ENCODE measurements at regions not wholly inside any gene's neighbourhood (a gene's known extent, or its start where the extent isn't known, plus 50 kb on each side); places are given as distances from the start of the nearest gene placed in this dataset.

DNA sequence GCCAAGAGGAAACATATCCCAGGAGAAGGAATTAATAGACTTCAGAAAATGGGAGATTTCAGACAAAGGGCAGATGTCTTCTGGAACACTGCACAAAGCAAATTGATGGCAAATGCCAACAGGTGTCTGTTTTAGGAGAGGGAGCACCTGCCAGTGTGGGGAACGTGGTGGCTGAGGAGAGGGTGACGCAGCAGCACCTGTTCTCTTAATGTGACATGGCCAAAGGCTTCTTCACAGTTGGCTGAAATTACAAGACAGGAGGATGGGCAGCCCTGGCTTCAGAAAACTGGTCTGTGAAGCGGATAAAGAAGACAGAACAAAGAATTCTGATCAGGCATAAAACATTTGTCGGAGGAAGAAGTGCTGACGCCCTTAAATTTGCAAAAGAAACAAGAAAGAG is 178.7 kb upstream of the RUNX1 start:
- peaks cover 20% of the 10 kb centered on the region for H3K4me1 Mint-ChIP-seq
- ATAC-seq (ENCODE audit: low read depth) (peak; percentile 65), DNase-seq (ENCODE audit: low spot score in 2 of 2) (peak; percentile 33 to 47)
- peak overlapping the region; percentile 67 for H3K4me3 Mint-ChIP-seq
- H3K36me3 Mint-ChIP-seq = no peaks in the 10 kb centered on the region
- no peaks in the 10 kb centered on the region for H3K9me3 Mint-ChIP-seq
- peaks cover 3% of the 10 kb centered on the region for H3K27me3 Mint-ChIP-seq
- peak overlapping the region; percentile 92 for H3K27ac Mint-ChIP-seq

DNA sequence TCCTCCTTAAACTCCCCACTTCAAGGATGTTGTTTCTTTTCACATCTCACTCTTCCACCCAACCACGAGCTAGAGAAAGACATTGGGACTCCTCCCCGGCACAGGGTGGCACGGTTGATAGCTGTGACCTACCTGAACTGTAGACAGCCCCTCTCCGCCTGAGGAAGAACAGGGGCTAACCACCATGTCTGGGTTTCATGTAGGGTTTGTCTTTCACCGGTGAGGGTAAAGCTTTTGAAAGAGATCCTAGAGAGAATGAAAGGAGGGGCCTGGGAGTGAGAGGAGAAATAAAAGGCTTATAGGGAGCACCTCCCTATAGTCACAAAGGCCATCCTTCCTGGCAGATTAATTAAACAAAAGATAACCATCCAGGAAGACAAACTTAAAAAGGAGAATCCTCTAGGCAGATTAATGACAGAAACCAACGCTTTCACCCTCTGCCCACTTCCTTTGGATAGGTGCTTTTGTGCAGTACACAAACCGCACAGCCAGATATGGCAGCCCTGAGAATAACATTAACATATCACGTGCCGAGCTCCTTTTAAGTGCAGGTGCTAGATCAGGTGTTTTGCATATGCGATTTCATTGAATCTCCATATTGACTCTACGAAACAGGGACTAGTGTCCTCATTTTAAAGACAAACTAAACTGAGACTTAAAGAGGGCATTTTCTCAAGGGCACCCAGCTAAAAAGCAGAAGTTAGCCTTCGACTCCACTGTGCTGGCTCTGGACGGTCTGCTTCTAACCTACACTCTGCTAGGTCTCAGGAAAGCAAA is 178.1 kb upstream of the RUNX1 start:
- Mint-ChIP-seq H3K27me3 (peaks cover 2% of the 10 kb centered on the region), H3K27ac (peak overlapping the region; percentile 92), H3K4me1 (peaks cover 26% of the 10 kb centered on the region), H3K9me3 (no peaks in the 10 kb centered on the region), H3K36me3 (no peaks in the 10 kb centered on the region), H3K4me3 (peak overlapping the region; percentile 67)
- DNase-seq (ENCODE audit: low spot score in 2 of 2) (peak in 1 of 2 donors; percentile 49), ATAC-seq (ENCODE audit: low read depth) (peak; percentile 79)

DNA sequence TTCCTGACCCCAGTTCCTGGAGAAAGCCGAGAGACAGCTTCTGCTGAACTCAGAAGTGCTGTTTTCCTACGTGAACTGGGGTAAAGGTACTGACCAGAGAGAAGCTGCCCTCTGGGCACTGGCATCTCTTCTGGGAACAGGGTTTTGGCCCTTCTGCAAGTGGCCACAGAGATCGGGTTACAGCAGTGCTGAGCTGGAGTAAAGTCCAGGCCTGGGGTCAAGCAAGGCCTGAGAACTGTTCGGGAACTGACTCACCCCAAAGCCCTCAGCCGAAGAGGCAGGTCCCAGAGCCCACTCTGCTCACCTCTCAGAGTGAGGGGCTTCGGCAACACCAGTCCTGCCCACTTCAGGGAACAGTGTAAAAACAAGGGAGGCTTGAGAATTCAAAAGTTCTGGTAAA is 177.2 kb upstream of the RUNX1 start:
- H3K27ac Mint-ChIP-seq = no peak overlapping the region
- no peak for ATAC-seq (ENCODE audit: low read depth)
- no peaks in the 10 kb centered on the region for H3K9me3 Mint-ChIP-seq
- peaks cover 2% of the 10 kb centered on the region for H3K27me3 Mint-ChIP-seq
- DNase-seq (ENCODE audit: low spot score in 2 of 2) = no peak
- H3K36me3 Mint-ChIP-seq = no peaks in the 10 kb centered on the region
- H3K4me3 Mint-ChIP-seq = no peak overlapping the region
- H3K4me1 Mint-ChIP-seq = peaks cover 28% of the 10 kb centered on the region

DNA sequence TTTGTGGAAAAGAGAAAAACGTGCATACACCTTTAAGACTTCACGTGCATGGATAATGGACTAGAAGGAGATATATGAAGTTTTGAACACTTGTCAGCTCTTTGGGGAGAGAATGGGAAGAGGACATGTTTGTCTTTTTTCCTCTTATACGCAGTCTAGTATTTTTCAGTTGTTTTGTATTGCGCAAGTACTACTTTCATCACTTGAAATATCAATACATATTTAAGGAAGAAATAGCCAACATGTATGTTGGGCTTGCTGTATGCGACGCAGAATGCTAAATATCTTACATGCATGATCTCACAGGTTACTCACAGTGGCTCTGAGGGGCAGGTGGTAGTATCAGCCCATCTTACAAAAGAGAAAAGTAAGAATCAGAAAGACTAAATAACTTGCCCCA is 176.5 kb upstream of the RUNX1 start:
- Mint-ChIP-seq H3K4me3 (no peak overlapping the region), H3K27me3 (peaks cover 2% of the 10 kb centered on the region), H3K27ac (no peak overlapping the region), H3K4me1 (peaks cover 28% of the 10 kb centered on the region), H3K9me3 (no peaks in the 10 kb centered on the region), H3K36me3 (no peaks in the 10 kb centered on the region)
- ATAC-seq (ENCODE audit: low read depth) = no peak
- no peak for DNase-seq (ENCODE audit: low spot score in 2 of 2)

DNA sequence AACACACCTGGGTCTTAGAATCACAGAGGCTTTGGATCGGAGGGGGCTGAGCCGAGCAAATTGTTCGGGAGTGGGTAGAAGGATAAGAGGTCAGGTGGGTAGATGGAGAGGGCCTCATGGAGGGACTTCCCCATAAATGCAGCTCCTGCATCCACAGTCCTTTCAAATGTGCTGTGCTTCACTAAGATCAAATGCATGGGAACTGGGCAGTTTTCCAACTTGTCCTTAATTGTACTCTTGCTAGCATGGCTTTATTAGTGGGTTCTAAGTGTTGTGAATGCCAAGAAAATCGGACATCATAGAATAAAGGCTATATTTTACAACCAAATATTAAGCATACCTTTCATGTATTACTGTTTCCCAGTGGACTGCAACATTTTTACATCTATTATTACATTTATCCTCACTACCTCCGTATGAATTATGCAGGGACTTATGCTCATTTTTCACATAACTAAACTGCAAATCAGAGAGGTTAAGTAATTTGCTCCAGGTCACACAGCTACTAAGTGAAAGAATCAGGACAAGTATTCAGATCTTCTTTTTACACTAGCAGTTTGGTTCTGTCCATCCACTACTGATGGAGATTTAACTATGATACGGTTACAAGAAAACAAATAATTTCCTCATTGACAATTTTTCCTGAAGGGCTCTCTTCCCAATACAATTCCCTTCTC is 174.5 kb upstream of the RUNX1 start:
- H3K4me1 Mint-ChIP-seq = peaks cover 28% of the 10 kb centered on the region
- DNase-seq (ENCODE audit: low spot score in 2 of 2) (no peak), ATAC-seq (ENCODE audit: low read depth) (no peak)
- no peak overlapping the region for H3K4me3 Mint-ChIP-seq
- H3K9me3 Mint-ChIP-seq = no peaks in the 10 kb centered on the region
- H3K27me3 Mint-ChIP-seq = no peaks in the 10 kb centered on the region
- H3K27ac Mint-ChIP-seq = peak overlapping the region; percentile 79
- no peaks in the 10 kb centered on the region for H3K36me3 Mint-ChIP-seq

DNA sequence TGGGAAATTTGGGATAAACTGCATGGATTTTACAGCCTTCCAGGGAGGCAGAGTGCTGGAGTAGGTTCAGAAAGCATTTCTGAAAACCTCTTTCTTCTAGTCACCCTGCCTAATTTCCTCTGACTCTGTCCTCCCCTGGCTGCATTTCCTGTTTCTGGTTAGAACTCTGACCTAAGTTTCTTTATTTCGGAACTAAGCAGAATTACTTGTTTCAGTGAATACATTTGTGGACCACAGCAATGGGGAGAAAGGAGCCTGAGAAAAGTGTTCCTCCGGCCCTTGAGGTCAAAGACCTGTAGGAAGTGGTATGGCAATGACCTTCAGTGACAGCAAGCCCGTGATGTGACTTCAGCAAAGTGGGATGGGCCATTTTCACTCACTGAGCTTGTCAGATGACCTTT is 173.4 kb upstream of the RUNX1 start:
- ATAC-seq (ENCODE audit: low read depth) (peak; percentile 23), DNase-seq (ENCODE audit: low spot score in 2 of 2) (peak in 1 of 2 donors; percentile 23)
- Mint-ChIP-seq H3K4me1 (peaks cover 21% of the 10 kb centered on the region), H3K36me3 (no peaks in the 10 kb centered on the region), H3K27ac (peak overlapping the region; percentile 79), H3K9me3 (no peaks in the 10 kb centered on the region), H3K4me3 (peak overlapping the region; percentile 18), H3K27me3 (no peaks in the 10 kb centered on the region)

DNA sequence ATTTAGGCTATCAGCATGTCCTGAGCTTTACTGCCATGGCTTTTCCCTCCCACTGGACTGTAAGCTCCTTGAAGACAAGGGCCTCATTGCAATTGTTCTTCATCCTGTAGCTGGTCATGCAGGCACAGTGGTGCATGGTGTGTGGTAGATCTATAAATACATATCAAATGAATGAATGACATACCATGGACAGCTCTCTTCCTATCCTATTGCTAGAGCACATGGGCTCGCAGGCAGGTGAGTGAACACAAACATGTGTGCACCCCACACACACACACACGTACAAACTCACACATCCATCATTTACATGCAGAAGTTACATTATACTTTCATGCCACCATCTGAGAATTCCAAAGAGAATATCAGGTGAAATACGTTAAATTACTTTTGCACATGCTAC is 172.9 kb upstream of the RUNX1 start:
- no peaks in the 10 kb centered on the region for H3K27me3 Mint-ChIP-seq
- DNase-seq (ENCODE audit: low spot score in 2 of 2) (no peak), ATAC-seq (ENCODE audit: low read depth) (no peak)
- no peak overlapping the region for H3K4me3 Mint-ChIP-seq
- no peaks in the 10 kb centered on the region for H3K9me3 Mint-ChIP-seq
- H3K36me3 Mint-ChIP-seq = no peaks in the 10 kb centered on the region
- H3K4me1 Mint-ChIP-seq = peaks cover 17% of the 10 kb centered on the region
- H3K27ac Mint-ChIP-seq = peak overlapping the region; percentile 79

DNA sequence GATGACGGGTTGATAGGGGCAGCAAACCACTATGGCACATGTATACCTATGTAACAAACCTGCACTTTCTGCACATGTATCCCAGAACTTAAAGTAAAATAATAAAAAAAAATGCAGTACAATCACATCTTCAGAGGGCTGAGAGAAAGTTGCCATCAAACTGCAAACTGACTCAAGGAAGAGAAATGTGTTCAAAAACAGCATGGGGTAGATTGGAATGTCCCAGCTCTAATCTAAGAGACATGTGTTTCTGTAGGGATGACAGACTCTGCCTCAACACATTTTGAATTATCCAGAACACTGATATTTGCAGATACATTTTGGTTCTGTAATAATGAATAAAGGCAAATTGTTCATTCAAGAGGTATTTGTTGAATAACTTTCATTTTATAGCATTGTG is 171.2 kb upstream of the RUNX1 start:
- H3K27me3 Mint-ChIP-seq = no peaks in the 10 kb centered on the region
- ATAC-seq (ENCODE audit: low read depth) (no peak), DNase-seq (ENCODE audit: low spot score in 2 of 2) (no peak)
- H3K36me3 Mint-ChIP-seq = no peaks in the 10 kb centered on the region
- no peak overlapping the region for H3K4me3 Mint-ChIP-seq
- no peaks in the 10 kb centered on the region for H3K9me3 Mint-ChIP-seq
- peaks cover 13% of the 10 kb centered on the region for H3K4me1 Mint-ChIP-seq
- no peak overlapping the region for H3K27ac Mint-ChIP-seq

DNA sequence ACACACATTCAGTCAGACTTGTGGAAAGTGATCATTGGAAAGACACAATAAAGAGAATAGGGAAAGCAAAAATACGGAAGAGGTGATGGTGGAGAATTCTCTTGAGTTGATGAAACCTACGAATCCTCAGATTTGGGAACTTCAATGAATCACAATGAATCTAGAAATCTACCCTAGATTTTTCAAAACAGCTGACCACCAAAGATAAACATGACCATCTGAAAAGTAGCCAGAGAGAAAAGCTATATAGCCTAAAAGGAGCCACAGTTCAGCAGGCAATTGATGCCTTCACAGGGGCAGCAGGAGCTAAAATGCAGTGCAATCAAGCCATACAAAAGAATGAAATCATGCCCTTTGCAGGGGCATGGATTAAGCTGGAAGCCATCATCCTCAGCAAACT is 170.6 kb upstream of the RUNX1 start:
- H3K4me1 Mint-ChIP-seq = peaks cover 13% of the 10 kb centered on the region

DNA sequence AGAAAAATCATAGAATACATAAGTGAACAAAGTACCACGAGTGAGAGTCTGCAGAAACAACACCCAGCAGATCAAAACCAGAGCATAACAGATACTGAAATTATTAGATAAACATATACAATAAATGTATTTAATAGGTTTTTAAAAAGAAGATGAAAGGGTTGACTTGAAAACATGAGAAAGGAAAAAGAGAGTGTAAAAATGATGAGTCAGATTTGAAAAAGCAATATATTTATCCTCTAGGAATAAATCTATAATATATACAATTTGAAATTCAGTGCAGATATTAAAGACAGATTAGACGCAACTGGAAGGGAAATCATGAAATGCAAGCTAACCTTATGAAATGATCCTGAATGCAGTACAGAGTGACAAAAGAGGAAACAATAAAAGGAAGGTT is 170.2 kb upstream of the RUNX1 start:
- H3K27me3 Mint-ChIP-seq = no peaks in the 10 kb centered on the region
- no peak overlapping the region for H3K4me3 Mint-ChIP-seq
- H3K9me3 Mint-ChIP-seq = no peaks in the 10 kb centered on the region
- no peaks in the 10 kb centered on the region for H3K36me3 Mint-ChIP-seq
- no peak overlapping the region for H3K27ac Mint-ChIP-seq
- ATAC-seq (ENCODE audit: low read depth) (no peak), DNase-seq (ENCODE audit: low spot score in 2 of 2) (no peak)
- H3K4me1 Mint-ChIP-seq = peaks cover 13% of the 10 kb centered on the region

More for the DNA sequence above, 170.6 kb upstream of the RUNX1 start:
- Mint-ChIP-seq H3K27me3 (no peaks in the 10 kb centered on the region), H3K27ac (no peak overlapping the region), H3K36me3 (no peaks in the 10 kb centered on the region), H3K9me3 (no peaks in the 10 kb centered on the region), H3K4me3 (no peak overlapping the region)
- DNase-seq (ENCODE audit: low spot score in 2 of 2) = no peak
- ATAC-seq (ENCODE audit: low read depth) = no peak

DNA sequence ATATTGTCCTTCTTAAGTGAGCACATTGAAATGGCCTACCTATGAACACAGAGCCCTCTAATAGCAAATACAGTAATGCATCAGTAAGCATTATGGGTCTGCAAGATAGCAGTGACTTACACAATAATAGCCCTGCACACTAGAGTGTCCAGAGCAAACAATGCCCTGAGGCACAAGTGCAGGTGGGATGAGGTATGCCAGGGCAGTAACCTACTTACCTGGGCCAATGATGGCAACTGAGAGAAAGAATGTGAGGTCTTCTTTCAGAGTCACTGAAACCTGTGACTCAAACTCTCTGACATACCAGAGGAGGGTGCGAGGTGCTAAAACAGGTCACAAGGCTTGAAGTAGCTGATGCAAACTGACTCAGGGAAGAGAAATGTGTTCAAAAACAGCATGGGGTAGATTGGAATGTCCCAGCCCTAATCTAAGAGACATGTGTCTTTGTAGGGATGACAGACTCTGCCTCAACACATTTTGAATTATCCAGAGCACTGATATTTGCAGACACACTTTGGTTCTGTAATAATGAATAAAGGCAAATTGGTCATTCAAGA is 168.5 kb upstream of the RUNX1 start:
- no peak overlapping the region for H3K27ac Mint-ChIP-seq
- H3K4me1 Mint-ChIP-seq = peaks cover 6% of the 10 kb centered on the region
- no peak for DNase-seq (ENCODE audit: low spot score in 2 of 2)
- no peak overlapping the region for H3K4me3 Mint-ChIP-seq
- H3K36me3 Mint-ChIP-seq = no peaks in the 10 kb centered on the region
- H3K27me3 Mint-ChIP-seq = no peaks in the 10 kb centered on the region
- H3K9me3 Mint-ChIP-seq = no peaks in the 10 kb centered on the region
- ATAC-seq (ENCODE audit: low read depth) = no peak

DNA sequence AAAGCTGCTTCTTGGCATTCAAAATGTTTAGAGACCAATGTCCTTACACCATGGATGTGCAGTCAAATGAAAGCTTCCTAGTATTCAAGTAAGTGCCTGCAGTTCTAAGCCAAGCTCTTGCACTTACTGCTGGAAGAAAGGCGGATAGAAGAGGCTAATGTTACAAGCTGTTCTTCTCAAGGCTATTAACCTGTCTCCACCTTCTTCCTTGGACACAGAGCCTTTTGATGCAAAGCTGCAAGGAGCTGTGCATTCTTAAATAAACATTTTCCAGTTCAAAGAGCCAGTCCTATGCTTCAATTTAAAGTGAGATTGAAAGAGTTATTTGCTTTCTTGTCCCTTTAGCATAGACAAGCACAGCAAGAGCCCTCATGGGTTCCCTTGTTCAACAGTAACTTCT is 167.9 kb upstream of the RUNX1 start:
- H3K4me1 Mint-ChIP-seq = peaks cover under 1% of the 10 kb centered on the region
- H3K9me3 Mint-ChIP-seq = no peaks in the 10 kb centered on the region
- no peak overlapping the region for H3K27ac Mint-ChIP-seq
- H3K27me3 Mint-ChIP-seq = no peaks in the 10 kb centered on the region
- no peaks in the 10 kb centered on the region for H3K36me3 Mint-ChIP-seq
- H3K4me3 Mint-ChIP-seq = no peak overlapping the region
- DNase-seq (ENCODE audit: low spot score in 2 of 2) (no peak), ATAC-seq (ENCODE audit: low read depth) (no peak)

DNA sequence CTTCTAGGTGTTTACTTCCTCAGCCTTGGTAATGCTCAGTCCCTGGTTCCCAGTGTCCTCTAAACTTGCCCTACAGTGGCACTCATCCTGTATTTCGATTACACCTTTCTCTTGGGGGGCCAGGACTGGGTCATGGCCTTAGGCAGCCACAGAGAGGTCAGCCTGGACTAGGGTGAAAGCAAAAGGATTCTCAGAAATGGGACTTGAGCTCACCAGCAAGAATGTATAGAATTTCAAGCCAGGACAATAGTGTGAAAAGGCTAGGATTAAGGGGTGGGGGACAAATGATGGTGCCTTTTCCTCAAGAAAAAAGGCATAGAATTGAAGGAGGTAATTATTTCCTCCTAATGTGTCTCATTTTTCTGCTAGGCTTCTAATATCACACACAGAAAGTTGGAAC is 166.8 kb upstream of the RUNX1 start:
- Mint-ChIP-seq H3K9me3 (no peaks in the 10 kb centered on the region), H3K36me3 (no peaks in the 10 kb centered on the region), H3K4me1 (no peaks in the 10 kb centered on the region), H3K27ac (no peak overlapping the region), H3K27me3 (no peaks in the 10 kb centered on the region), H3K4me3 (no peak overlapping the region)
- ATAC-seq (ENCODE audit: low read depth) (no peak), DNase-seq (ENCODE audit: low spot score in 2 of 2) (no peak)

DNA sequence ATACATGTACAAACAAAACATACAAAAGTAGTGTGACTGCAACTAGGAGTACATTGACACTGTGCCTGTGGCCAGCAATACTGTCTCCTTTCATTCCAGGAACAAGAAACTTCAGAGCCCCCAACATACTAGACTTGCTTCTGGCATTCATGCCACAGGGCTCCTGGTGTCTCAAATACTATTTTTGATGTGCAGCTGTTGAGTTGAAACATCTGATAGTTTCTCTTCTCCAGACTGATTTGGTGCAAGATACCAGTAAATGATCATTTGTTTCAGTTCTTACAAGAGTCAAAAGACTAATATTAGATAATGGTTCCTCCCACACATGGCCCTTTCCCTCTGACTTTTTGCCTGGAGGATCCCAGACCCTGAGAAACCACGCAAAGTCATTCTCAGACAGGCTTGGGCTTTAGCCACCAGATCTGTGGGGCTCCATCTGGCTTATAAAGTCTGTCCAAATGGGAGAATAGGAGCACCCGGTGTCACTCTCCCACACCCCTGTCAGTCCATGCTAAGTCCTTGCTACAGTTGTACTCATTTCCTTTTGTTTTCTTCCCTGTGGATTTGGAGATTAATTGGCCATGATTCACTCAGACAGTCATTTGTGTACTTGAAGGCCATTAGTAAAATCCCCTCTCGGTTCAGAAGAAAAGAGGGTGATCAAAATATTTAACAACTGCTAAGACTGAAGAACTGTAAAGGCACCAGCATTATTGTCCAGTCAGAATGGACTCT is 163.5 kb upstream of the RUNX1 start:
- ATAC-seq (ENCODE audit: low read depth) (no peak), DNase-seq (ENCODE audit: low spot score in 2 of 2) (no peak)
- Mint-ChIP-seq H3K4me3 (no peak overlapping the region), H3K4me1 (no peaks in the 10 kb centered on the region), H3K9me3 (peaks cover 3% of the 10 kb centered on the region), H3K27ac (no peak overlapping the region), H3K27me3 (peaks cover 2% of the 10 kb centered on the region), H3K36me3 (peaks cover 2% of the 10 kb centered on the region)

Data from memory B cell (primary cell).